GM12864 (cell line): ENCODE measurements at regions not wholly inside any gene's neighbourhood (a gene's known extent, or its start where the extent isn't known, plus 50 kb on each side); places are given as distances from the start of the nearest gene placed in this dataset.

Experiments
- DNase-seq: peaks from one replicate; pipeline ENCODE4 v3.0.0-alpha.2; 2011; ENCODE audit warnings: low read depth
- H3K4me3 ChIP-seq: 2 replicates; pipeline ENCODE4 v1.5.1; 2011; ENCODE audit warnings: mild to moderate bottlenecking, low read depth, low read length, control low read depth
- TF ChIP-seq, protein P1 (sequence below): IDR thresholded peaks from 2 replicates; pipeline ENCODE4 v1.5.1; 2011; ENCODE audit warnings: low read depth, mild to moderate bottlenecking, moderate library complexity, low read length, control low read depth, inconsistent platforms; ENCODE audit errors: missing control alignments

DNA sequence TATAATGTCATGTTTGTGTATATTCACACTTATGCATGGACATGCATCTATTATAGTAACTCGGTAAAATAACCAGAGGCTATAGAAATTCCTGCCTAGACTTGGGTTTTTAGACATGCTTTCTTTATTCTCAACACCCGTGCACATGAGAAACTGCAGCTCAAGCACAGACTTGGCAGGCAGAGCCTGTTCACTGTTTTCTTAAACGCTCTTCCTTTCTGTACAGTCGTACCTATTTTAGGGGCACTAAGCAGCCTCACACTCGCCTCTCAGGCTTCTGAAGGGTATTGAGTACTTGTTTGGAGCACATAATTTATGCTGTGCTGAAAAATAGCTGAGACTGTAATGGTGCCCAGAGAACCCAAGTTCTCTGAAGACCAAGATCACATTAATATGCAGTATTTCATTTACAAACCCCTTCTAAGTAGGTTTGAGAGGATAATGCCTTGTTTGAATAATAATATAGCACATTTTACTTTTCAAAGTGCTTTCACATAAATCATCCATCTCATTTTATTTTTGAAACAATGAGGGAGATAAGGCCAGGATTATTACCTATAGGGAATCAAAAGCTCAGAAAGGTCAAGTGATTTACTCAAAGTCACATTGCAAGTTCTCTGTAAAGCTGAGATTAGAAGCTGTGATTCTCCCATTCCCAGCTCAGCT is 429.9 kb downstream of the SPRY2 start:
- TF ChIP-seq, protein P1, sequence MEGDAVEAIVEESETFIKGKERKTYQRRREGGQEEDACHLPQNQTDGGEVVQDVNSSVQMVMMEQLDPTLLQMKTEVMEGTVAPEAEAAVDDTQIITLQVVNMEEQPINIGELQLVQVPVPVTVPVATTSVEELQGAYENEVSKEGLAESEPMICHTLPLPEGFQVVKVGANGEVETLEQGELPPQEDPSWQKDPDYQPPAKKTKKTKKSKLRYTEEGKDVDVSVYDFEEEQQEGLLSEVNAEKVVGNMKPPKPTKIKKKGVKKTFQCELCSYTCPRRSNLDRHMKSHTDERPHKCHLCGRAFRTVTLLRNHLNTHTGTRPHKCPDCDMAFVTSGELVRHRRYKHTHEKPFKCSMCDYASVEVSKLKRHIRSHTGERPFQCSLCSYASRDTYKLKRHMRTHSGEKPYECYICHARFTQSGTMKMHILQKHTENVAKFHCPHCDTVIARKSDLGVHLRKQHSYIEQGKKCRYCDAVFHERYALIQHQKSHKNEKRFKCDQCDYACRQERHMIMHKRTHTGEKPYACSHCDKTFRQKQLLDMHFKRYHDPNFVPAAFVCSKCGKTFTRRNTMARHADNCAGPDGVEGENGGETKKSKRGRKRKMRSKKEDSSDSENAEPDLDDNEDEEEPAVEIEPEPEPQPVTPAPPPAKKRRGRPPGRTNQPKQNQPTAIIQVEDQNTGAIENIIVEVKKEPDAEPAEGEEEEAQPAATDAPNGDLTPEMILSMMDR = no peak
- DNase-seq = no peak

DNA sequence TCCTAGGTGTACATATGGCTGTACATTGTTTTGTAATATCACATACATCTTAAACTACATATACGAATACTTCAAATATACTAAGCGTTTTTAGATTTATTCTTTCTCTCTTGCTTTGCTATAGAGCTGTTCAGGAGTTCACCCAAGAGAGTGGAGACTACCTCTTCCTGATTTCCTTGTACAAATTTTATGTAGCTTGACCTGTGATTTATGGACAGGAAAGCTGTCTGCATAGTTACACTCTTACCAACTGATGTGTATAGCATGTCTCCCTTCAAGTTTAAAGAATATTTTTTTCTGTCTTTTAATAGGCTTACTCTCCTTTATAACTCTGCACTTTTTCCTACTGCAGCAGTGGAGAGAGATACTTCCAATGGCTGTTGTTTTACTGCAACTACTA is 428.7 kb downstream of the NDFIP2 start:
- no peak overlapping the region for H3K4me3 ChIP-seq
- TF ChIP-seq, protein P1 = no peak
- no peak for DNase-seq

More for the DNA sequence above, 429.9 kb downstream of the SPRY2 start:
- no peak overlapping the region for H3K4me3 ChIP-seq

DNA sequence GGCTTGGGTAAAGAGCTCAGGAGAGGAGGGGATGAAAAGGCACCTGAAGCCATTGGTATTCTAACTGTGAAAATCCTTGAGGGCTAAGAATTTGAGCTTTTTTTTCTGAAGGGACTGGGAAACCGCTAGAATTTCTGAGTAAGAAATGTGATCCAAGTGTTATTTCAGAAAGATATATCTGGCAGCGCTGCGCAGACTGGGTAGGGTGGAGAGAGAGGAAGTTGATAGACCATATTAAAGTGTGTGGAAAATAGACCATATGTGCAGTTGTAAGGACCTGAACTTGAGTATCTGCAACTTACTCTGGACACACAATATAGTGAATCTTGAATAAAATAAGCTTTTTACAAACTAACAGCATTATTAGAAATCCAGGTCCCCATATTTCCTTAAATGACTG is 427.4 kb downstream of the NDFIP2 start:
- DNase-seq = no peak
- TF ChIP-seq, protein P1 = no peak
- no peak overlapping the region for H3K4me3 ChIP-seq

DNA sequence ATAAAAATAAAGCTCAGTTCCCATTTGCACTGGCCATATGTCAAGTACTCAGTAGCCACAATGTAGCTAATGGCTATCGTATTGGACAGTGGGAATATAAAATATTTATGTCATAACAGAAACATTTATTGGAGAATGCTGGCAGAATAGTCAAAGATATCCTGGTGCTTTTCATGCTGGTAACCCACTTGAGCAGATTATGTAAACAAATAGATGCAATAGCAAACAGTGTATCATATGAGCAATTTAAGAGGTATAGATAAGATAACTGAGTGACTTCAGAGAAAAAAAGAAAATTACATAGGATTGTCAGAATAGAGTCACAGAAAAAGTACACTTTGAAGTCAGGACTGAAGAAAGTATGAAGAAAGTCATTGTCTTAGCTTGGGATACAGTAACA is 426.6 kb downstream of the NDFIP2 start:
- DNase-seq = no peak
- no peak overlapping the region for H3K4me3 ChIP-seq
- TF ChIP-seq, protein P1 = no peak

DNA sequence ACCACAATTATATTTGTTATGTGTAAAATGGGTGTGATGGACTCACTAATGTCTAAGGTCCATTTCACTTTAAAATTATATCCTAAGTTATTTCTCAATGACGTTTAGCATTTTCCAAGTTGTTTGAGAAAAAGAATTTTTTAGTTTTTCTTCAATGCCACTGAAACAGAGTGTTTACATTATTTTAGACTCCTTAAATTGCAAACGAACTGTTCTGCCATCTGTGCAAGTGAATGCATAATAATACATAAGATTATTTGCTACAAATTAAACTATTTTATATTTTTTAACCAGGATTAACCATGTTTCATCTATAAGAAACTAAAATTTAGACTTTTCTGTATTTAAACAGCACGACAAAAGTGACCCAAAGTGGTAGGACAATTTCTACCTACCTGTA is 425.4 kb downstream of the NDFIP2 start:
- TF ChIP-seq, protein P1 = no peak
- H3K4me3 ChIP-seq = no peak overlapping the region
- no peak for DNase-seq

DNA sequence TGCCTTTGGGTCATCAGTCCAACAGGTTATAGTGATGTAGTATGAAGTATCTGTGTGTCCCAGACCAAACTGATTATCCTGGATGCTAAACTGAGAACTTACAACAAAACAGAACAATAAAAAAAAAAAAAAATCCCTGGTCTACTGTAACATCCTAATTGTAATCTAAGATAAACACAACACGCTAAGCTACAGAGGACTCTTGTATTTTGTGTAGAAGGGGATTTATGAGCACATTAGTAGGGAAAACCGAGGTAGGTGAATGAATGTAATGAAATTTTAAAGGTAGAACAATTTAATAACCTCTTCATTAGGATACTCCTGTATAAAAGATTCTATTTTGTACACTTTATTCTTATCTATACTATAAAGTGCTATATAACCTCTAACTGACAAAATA is 424.1 kb downstream of the NDFIP2 start:
- TF ChIP-seq, protein P1 = no peak
- H3K4me3 ChIP-seq = no peak overlapping the region
- no peak for DNase-seq

DNA sequence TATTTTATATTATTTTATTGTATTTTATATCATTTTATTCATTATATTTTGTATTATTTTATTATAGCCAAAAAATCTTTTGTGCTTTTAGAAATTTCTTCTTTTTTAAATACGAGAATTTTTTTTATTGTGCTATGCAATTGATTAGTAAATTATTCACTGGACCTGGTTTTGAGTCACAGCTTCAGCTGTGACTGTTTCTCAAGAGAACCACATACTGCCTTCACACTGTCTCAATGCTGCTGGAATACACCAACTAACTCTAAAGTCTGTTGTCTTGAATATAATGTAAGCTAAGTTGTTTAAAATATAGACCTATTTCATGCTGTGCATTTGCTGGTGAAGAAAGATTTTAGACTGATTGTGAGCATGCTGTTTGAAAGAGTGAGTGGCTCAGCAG is 423.6 kb downstream of the NDFIP2 start:
- H3K4me3 ChIP-seq = no peak overlapping the region
- no peak for DNase-seq
- TF ChIP-seq, protein P1 = no peak
